ENCODE measurements at regions not wholly inside any gene's neighbourhood (a gene's known extent, or its start where the extent isn't known, plus 50 kb on each side); places are given as distances from the start of the nearest gene placed in this dataset.

DNA sequence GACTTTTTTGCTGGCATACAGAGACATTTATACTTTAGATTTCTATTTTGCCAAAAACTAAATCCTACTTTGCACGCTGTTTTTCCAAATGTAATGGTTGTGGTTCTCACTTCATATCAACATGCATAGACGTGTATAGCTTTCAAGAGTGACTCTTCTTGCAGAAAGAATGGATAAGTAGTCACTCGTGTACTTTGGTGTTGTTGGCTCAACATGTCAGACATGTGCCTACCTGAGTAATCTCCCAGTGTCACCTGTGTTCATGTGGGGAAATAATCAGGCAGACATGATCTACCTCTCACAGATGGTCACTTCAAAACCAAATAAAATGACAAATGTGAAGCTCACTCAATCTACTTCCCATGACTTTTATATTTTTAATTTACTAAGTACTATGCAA lies 73.1 kb downstream of the GPR88 start:
- no peak overlapping the region for H3K27ac ChIP-seq
- TF ChIP-seq, protein P1, sequence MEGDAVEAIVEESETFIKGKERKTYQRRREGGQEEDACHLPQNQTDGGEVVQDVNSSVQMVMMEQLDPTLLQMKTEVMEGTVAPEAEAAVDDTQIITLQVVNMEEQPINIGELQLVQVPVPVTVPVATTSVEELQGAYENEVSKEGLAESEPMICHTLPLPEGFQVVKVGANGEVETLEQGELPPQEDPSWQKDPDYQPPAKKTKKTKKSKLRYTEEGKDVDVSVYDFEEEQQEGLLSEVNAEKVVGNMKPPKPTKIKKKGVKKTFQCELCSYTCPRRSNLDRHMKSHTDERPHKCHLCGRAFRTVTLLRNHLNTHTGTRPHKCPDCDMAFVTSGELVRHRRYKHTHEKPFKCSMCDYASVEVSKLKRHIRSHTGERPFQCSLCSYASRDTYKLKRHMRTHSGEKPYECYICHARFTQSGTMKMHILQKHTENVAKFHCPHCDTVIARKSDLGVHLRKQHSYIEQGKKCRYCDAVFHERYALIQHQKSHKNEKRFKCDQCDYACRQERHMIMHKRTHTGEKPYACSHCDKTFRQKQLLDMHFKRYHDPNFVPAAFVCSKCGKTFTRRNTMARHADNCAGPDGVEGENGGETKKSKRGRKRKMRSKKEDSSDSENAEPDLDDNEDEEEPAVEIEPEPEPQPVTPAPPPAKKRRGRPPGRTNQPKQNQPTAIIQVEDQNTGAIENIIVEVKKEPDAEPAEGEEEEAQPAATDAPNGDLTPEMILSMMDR (conservative IDR thresholded peaks at IDR 0.05), result no peak

DNA sequence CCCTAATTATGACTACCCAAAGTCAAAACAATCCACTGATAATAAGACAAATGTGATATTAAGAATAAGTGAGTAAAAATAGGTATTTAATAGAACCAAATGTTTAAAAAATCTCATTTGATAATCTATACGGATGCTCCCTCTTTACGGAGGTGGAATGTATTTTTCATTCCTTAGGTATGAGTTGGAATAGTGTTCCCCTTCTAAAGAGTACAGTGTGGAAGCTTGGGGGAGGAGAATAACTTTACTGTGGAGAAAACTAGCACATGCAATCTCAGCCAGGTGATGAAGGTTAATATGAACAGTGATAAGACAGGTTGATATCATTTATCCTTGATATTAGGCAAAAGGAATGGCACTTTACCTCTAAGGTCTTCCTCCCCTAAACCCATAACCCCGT lies 74.6 kb downstream of the GPR88 start:
- TF ChIP-seq, protein P1 (conservative IDR thresholded peaks at IDR 0.05), result no peak
- no peak overlapping the region for H3K27ac ChIP-seq

DNA sequence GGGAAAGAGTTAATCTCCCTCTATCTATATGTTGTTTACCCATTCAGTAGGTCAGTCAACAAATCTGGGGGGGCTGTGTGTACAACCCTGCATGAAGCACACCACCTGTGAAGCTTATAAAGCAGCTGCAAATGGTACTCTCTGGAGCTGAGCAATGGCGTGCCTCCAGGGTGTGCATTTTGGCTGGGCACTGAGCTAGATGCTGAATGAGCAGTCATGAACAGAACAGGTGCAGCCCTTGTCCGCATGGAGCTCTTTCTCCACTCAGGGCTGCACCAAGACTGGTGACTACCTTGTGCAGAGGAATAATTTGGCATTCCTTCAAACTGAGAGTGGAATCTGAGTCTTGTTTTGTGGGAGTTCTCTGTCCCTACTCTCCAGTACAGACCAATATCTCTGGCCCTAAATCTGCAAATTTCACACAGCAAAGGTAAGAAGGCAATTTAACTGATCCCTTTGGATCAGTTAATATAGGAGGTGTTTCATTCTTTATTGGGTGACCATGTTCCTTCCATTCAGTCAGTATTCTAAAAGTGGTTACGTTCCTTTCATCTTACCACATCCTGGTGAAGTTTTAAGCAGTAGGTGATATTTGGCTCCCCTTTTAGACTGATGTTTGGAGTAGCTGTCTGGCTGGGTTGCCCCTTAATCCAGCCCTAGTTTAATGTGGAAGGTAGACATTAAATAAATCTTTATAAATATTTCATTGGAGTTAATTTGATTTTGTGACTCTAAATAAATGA lies 76.0 kb downstream of the GPR88 start:
- TF ChIP-seq, protein P1 (conservative IDR thresholded peaks at IDR 0.05), result no peak
- H3K27ac ChIP-seq, result no peak overlapping the region

DNA sequence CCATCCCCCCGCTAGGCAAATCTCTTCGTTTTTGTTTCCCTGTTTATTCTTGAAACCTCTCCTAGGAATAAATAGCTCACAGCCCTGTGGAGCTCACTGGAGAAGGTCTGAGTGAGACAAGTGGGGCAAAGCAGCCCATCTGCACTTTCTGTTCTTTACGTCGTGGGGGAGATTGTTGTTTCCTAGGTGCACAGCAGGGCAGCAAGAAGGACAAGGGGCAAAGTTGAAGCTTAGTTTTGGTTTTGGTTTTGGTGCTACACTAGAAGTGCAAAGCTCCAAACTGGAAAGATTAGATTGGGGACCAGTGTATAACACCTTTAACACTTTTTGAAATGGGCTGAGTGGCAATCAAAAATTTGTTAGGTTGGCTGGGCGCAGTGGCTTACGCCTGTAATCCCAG lies 76.6 kb downstream of the GPR88 start:
- TF ChIP-seq, protein P1 (conservative IDR thresholded peaks at IDR 0.05), result no peak

DNA sequence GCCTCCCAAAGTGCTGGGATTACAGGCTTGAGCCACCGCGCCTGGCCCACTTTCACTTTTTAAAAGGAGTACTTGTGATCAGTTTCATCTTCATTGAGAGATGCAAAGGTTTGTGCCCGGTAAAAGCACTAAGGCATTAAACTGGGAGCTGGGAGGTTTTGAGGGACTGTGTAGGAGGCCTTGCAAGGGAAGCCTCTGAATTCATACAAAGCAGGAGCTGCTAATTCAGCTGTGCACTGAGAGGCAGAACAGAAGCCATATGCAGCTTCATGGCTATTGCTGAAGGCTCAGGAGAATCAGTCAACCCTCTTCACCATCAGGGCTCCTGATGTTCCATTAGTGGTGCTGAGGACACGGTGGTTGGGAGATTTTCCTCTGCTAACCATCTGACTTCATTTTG lies 77.7 kb downstream of the GPR88 start:
- H3K27ac ChIP-seq, result no peak overlapping the region
- TF ChIP-seq, protein P1 (conservative IDR thresholded peaks at IDR 0.05), result no peak

More for the DNA sequence above, 76.6 kb downstream of the GPR88 start:
- H3K27ac ChIP-seq, result no peak overlapping the region

DNA sequence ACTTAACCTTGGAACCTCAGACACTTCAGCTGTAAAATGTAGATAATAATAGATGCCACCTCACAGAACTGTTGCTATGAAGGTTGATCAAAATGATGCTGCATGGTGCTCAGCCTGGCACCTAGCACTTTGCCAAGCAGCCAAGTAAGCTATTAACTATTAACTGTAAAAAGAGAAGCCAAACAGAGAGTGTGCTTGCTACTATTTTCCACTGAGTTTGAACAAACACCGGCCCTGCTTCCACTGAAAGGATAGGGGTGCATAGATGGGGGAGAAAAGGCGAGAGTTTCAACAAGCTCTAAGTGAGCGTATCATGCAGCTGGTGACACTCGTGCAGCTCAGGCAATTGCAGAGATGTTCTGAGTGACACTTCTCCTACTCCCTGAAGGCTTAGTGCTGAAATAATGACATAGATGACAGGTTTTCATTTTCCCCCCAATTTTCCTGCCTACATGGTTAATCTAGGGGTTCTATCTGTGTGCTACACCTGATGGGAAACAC lies 78.2 kb downstream of the GPR88 start:
- H3K27ac ChIP-seq, result no peak overlapping the region
- TF ChIP-seq, protein P1 (conservative IDR thresholded peaks at IDR 0.05), result no peak

DNA sequence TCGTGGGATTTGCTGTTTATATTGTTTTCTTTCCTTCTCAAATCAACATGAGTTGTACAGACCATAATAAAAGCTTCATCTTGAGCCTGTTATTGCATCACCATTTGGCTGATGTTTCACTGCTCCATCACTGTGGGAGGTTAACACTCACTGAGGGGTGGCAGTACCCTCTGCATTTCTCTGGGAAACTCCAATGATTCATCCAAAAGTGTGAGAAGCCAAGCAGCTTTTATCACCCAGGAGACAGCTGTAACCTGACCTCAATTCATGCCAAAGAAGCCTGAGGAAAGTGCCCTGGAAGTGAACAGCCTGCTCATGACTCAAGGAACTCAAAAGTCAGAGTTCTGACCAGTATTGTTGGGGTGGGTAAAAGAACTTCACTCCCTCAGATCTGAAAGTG lies 84.1 kb downstream of the GPR88 start:
- no peak overlapping the region for H3K27ac ChIP-seq
- TF ChIP-seq, protein P1 (conservative IDR thresholded peaks at IDR 0.05), result no peak

Measured in VCaP (cell line).